HG03457 (cell line): ENCODE measurements at regions not wholly inside any gene's neighbourhood (a gene's known extent, or its start where the extent isn't known, plus 50 kb on each side); places are given as distances from the start of the nearest gene placed in this dataset.
"Not testable (repeated sequence)": the region's sequence is repeated elsewhere in the genome, so short reads cannot be mapped to it uniquely, and the experiment has no call there.

Experiments
- ATAC-seq: cut with Tn5 transposase; IDR thresholded peaks from one replicate; pipeline ENCODE4 v1.9.1; 2021; ENCODE audit warnings: moderate number of reproducible peaks; ENCODE audit not compliant: unreplicated experiment

DNA sequence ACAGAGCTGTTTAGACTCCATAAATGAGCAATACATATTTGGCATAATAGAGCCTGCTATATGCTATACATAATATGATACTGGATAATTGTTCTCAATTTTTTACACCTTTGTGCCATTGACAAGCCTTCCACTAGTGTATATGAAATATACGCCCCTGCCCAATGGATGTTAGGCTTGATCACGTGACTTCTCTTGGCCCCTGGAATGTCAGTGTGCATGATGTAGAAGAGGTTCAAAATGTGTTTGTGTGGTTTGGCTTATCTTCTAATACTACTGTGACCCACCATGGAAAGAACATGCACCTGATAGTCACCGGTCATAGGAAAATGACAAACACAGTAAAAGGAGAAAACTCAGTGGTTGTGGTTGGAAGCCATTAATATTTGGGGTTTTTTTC, 479.4 kb downstream of the PCDH20 start:
- ATAC-seq, result no peak

DNA sequence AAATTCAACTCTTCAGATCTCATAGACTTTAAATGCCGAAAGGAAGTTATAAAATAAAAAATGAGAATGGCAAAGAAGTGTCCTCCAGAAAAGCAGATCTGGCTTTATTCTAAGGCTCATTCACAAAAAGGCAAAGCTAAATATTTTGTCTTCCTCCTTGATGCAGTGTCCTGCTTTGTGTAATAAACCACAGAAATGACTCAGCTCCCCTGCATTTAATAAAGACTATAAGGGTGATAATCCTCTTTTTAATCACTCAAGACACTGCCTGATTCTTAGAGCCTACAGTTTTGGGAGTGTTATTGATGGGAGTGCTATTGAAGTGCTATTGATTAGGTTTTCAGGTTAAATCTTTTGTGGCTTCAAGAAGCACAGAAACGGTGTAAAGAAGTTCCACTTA, 482.0 kb downstream of the PCDH20 start:
- ATAC-seq, result no peak

DNA sequence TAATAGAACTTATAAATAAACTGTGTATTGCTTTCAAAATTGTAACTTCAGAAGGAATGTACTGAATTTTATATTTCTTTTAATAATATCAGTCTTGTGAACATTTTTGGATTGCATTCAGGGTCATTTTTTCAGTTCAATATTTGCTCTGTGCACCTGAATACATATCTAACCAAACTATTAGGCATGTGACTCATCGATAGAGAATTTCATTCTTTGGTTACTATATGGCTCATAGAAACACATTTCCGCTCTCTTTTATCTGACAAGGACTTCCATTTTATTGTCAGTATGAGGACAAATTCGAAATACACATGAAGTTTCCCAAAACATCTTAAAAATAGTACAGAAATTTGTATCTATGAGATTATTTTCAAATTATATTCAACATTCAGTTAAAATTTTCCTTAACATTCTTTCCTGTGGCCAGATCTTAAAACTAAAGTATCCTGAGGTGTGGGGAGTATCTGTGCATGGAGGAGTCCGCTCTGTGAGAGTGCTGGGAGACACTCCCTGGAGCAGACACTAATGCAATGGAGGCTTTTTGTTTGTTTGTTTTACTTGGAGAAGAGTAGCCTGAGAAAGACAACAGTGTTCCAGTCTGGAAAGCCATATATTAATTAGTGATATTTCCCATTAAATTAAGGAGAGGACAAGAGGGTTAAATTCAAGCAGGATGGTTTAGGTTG, 483.6 kb downstream of the PCDH20 start:
- ATAC-seq, result no peak

DNA sequence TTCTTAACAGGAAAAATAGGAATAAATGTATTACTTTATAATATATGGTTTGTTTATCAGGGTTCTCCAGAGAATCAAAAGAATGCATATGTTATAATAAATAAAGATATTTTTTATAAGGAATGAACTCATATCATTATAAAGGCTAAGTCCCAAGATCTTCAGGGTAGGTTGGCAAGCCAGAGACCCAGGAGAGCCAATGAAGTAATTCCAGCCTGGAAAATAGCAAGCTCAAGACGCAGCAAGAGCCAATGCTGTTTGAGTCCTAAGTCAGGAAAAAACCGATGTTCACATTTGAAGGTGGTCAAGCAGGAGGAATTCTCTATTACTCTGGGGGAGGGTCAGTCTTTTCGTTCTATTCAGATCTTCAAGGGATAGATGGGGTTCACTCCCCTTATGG, 490.0 kb downstream of the PCDH20 start:
- ATAC-seq, result no peak

DNA sequence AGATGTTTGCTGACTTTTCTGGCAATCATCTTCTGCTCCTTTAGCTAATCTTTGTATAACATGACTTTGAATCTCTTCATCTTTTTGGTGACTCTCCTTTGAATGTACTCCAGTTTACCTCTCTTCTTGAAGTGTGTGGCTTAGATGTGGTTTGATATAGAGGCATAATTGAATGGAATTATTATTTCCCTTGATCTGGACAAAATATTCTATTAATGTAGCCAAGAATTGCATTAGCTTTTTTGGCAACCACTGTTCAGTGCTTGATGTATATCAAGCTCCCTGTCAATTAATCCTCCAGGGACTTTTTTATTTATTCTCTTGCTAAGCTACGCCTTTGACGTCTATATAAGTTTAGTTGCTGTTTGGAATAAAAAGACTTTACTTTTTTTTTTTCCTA, 490.8 kb downstream of the PCDH20 start:
- ATAC-seq, result no peak

DNA sequence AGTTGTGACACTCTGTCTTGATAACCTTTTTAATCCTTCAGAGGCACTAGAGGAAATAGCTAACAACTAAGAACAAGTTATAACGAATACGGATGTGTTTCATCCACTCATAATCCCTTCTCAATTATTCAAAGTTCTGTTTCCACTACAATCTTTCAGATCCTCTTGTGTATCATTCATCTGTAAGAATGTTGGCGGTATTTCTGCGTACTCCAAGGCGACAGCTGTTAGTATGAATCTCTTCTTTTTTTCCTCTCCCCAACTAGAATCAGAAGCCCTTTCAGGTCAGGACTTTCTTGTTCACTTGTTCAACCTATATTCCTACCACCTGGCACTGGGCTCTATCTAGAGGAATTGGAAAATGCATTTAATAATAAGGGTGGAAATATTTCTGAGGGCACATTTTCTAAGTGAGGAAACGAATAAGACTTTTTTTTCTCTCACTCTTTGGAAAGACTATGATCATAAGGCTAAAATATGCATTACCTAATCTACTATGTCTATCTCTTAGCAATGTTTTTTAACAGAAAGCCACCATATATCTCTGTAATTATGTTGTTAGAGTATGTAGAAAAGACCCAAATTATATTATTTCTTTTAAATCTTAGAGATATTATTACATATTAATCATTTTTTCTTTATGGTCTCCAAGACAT, 492.9 kb downstream of the PCDH20 start:
- ATAC-seq, result no peak

DNA sequence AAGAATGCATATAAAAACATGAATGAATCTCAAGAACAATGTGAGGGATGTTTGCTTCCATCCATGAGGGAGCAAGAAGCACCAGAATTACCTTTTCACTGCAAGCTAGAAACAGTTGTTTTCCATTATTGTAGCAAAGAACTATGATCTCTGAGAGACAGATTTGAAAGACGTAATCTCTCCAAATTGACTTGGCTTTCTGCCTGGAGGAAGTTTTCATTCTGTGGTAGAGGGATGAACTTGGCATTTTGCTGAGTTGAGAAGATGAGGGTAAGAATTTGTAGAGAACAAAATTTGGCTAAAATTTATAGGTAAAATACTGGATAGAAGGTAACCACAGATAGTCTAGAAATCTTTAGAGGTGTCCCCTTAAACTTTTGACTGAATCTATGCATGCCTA, 496.8 kb downstream of the TDRD3 start:
- ATAC-seq, result no peak

DNA sequence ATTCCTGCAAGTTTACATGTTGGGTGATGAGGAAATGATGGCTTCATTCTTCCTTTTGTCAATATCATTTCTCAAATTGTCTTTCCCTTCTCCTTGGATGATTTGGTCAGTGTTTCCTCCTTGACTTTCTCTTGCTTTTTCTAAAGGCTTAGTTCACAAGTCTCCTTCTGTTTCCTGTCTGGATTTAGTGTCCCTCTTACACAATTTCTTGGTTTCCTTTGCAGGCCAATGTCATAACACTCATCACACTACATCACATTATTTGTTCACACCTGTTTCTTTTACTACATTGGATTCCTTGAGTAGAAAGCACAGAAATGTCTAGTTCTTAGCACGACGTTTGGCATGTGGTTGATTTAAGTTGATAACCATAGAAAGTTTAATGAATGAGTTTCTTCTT, 490.7 kb downstream of the TDRD3 start:
- no peak for ATAC-seq

DNA sequence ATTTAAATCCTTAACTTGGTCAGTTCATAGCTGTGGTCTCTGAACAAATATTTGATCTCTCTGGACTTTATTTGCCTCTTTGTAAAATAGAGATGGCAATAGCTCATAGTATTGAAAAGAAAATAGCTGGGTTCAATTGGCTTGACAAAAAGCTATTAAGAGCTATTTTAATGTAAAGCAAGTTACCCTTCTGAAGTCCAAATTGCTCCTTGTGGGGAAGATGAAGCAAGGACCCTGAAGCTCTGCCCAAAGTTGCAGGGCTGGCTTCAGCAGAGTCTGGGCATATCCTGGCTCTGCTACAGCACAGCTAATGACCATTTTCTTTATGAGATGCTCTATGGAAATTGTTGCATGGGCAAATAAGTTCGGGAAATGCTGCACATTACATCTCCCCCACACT, 484.5 kb downstream of the TDRD3 start:
- no peak for ATAC-seq

DNA sequence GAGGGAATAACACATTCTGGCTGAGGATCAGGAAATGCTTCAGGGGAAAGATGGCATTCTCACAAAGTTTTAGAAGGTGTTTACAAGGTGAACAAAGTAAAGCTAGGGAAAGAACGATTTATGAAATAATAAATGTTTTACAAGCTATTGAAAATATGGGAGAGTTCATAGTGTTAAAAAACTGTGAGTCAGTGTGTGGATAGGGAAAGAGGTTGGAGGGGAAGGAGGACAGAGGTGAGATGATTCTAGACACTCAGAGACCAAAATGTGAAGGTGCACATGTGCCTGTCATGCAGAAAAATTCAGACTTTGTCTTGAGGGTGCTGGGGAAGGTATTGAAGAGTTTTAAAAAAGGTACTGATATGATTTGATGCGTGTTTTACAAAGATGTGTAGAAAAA, 476.1 kb downstream of the TDRD3 start:
- ATAC-seq, result no peak

DNA sequence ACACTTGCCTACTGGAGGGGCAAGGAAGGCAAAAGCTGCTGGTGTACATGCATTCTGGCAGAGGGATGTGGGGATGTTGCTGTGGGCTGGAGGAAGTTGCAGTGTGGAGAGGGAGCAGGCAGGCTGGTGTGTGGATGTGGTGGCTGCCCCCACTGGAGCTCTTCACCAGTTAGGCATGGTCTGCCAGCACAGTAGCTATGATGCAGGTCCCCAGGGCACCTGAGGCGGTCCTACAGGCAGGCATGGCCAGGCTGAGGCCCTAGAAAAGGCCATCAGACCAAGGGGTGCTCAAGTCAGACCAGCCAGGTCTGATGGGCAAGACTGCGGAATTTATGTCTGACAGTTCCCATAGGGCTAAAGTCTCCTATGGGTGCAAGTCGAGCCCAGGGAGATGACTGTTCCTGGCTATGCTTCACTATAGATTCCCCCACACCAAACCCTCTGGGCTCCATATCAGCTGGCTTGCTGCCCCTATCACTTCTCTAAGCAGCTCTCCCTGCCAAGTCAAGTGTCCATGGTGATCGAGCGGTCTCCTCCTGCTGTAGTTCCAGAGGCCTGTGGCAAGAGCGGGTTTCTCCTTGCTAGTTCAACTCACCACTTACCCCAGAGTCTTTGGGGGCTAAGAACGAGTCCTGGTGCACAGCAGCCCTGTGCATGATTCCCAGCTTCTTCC, 473.1 kb downstream of the TDRD3 start:
- ATAC-seq, result no peak

DNA sequence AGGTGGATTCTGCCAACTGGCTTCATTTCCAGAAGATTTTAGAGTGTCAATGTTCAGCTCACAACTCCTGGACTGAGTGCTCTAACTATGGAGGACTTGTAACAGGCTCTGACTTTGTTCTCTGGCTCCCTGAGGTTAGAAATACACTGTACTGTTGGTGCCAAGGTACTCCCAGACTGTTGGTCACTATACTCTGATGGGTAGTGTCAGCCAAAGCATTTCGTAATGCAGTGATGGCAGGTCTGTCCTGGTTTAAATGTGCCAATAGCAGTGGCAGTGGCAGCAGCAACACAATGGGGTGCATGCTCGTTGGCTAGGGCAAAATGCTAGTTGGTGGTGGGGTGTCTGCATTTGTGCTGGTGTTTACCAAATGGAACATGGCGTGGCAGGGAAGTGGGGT, 472.2 kb downstream of the TDRD3 start:
- ATAC-seq, result no peak

DNA sequence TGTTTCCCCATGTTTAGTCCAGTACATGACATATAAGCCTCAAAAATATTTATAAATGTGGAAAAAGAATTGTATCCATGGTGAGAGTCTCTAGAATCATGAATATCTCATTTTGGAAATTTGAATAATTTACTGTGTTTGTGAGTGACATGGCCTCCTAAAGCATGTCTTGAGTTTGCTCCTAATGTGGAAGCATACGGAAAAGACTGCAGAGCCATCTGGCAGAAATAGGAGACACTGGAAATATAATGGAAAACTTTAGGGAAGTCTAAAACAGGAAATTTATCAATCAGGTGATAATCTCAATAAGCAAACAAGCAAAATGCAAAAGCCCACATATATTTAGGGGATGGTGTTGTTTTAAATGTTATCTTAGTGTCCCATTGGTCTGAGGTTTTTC, 465.0 kb downstream of the TDRD3 start:
- ATAC-seq, result no peak

DNA sequence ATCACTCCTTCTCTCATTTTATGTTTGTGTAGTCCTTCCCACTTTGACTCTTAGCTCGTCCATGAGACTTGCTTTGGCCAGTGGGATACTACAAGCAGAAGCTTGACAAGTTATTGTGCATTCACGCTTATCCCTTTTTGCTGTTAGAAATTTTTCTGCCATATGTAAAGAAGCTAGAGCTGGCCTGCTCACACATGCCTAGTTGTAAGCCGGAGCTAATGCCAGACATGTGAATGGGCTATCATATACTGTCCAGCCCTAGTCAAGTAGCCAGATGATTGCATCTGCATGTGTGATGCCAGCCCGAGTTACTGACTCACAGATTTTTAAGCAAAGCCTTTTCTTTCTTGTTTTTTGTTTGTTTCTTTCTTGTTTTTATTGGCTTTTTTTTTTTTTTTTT, 460.7 kb downstream of the TDRD3 start:
- no peak for ATAC-seq

DNA sequence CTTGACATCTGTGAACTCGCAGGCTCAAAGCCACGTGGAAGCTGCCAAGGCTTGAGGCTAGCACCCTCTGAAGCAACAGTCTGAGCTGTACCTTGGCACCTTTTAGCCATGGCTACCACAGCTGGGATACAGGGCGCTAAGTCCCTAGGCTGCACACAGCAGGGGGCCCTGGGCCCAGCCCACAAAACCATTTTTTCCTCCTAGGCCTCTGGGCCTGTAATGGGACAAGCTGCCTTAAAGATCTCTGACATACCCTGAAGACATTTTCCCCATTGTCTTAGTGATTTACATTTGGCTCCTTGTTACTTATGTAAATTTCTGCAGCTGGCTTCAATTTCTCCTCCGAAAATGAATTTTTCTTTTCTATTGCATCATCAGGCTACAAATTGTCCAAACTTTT, 455.9 kb downstream of the TDRD3 start:
- ATAC-seq, result no peak

DNA sequence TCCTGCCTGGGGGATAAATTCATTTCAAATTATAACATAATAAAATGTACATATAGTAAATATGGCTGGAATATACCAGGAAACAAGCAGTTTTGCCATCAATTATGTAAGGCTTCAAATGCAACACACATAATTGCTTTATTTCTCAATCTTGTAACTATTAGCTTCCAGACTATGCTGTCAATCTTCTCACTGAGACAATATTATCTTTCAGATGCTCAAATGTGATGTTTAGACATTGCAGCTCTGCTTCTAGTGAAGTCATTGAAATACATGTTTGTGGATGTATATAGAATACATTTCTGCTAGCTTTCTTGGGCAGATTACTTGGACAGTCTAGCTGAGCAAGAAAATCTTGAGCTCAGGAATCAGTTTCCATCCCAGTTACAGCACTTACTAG, 454.4 kb downstream of the TDRD3 start:
- no peak for ATAC-seq

DNA sequence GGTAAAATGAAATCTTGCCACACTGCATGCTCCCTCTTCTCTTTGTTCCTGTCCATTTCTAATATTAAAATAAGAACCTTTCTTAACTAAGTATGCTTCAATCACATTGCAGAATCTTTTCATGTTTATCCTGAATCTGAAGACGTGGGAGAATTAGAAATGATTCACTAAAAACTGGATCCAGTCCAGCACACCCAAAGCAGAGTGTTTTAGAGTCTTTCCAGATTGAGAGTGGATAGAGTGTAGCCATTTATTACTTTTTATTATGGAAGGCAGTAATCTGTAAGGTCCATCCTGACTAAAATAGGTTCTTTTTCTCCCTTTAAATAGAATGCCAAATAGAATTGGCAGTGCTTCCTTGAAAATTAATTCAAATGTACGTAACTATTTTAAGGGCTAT, 453.5 kb downstream of the TDRD3 start:
- no peak for ATAC-seq

DNA sequence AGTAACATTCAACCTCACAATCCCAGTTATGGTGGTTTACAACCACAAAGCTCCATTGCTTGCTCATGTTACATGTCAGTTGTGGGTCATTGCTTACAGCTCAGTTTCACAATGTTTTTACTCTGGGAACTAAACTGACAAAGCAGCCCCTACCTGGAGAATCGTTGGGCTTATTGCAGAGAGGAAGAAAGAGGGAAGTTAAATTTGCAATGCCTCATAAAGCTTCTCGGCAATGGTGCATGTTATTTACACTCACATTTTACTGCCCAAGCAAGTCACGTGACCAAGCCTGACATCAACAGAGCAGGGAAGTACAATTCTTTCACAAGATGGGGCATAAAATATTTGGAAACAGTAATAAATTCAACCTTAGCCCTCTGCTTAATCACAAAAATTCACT, 441.6 kb downstream of the TDRD3 start:
- no peak for ATAC-seq

DNA sequence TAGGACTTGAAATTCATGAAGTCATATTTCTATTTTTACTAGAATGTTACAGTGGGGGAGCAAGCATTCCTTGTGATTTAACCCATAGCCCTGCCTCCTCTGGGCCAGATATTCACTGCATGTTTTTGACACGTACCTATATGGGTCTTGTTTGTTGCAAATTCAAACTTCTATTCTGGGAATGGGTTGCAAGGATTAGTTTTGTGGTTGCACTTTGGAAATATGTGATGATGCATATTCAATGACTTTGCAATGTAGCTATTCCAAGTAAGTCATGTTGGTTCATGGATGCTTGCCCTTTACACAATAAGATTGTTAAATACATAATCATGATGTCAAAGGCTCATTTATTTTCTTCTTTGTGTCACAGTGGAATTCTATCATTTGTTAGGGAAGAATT, 440.8 kb downstream of the TDRD3 start:
- no peak for ATAC-seq

DNA sequence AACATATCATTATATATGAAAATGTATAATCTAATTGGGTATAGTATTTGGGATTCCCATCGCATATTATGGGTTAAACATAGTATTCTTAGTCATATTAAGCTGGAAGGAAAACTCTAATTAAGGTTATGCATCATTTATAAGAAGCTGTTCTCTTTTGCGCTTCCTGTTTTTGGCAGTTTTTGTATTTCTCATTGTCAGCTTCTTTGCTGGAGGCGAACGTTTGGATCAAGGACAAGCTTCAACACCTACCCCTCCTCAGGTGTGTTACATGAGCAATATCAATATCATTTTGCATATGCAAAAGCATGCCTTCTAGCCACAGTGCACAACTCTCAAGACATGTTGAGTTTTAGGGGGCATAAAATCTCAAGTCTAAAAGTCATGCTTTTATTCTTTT, 439.8 kb downstream of the TDRD3 start:
- ATAC-seq, result no peak

DNA sequence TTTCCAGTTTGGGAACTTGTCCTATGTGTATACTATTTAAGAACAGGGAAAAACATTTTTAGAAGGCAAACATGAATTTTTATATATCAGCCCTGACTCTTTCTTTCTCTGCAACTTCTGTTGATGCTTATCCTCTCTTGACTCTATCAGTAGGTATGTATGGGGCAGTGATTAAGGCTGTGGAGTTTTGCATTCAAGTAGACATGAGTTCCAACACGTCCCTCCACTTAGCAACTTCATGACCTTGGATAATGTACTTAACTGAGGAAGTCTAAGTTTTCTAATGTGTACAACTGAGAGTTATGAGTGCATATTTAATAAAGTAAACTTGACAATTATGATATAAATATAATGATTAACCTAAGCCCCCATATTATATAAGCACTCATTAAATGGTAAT, 414.6 kb downstream of the TDRD3 start:
- ATAC-seq, result no peak

DNA sequence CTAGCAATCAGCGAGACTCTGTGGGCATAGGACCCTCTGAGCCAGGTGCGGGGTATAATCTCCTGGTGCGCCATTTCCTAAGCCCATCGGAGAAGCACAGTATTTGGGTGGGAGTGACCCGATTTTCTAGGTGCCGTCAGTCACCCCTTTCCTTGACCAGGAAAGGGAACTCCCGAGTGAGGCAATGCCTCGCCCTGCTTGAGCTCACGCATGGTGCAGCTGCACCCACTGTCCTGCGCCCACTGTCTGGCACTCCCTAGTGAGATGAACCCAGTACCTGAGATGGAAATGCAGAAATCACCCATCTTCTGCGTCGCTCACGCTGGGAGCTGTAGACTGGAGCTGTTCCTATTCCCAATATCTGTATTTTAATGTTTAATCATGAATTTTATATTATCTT, 408.6 kb downstream of the TDRD3 start:
- not testable (repeated sequence) for ATAC-seq

DNA sequence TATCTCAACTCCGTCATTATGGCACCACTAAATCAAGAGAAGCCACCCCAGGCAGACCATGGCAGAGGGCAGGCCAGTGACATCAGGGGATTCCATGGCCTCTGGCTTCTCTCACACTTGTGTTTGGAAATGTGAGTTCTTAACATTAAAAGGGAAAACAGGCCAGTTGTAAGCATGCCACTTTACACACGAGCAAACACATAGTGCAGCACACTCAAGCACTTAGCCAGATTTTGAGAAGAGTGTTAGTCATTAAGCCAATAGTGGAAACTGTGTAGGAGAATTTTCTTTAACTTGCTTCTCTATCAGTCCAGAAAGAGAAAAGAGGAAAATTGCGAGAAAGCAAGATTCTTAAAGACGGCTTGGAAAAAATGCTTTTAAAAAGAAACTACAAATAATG, 401.5 kb downstream of the TDRD3 start:
- no peak for ATAC-seq
